Endodermal cell (in vitro differentiated cells): ENCODE measurements at regions not wholly inside any gene's neighbourhood (a gene's known extent, or its start where the extent isn't known, plus 50 kb on each side); places are given as distances from the start of the nearest gene placed in this dataset.

ENCODE experiments used
- DNase-seq: peaks from one replicate; pipeline ENCODE4 v3.0.0-alpha.2; 2017
- H3K27ac ChIP-seq: 2 replicates; pipeline ENCODE4 v1.5.1; 2013; ENCODE audit warnings: mild to moderate bottlenecking, low read depth, low read length, moderate library complexity
- H3K27me3 ChIP-seq: 2 replicates; pipeline ENCODE4 v1.6.1; 2013; ENCODE audit warnings: mild to moderate bottlenecking, low read length, moderate library complexity; ENCODE audit not compliant: insufficient read depth, control insufficient read depth, poor library complexity, severe bottlenecking
- H3K36me3 ChIP-seq: 2 replicates; pipeline ENCODE4 v1.7.0; 2013; ENCODE audit warnings: mild to moderate bottlenecking, low read length, moderate library complexity; ENCODE audit not compliant: control insufficient read depth, insufficient read depth
- H3K4me1 ChIP-seq: one replicate; pipeline ENCODE4 v1.7.0; 2013; ENCODE audit warnings: low read length; ENCODE audit not compliant: control insufficient read depth, insufficient read depth
- H3K4me3 ChIP-seq: 2 replicates; pipeline ENCODE4 v1.5.1; 2013; ENCODE audit warnings: mild to moderate bottlenecking, low read length, moderate library complexity
- H3K9ac ChIP-seq: 2 replicates; pipeline ENCODE4 v1.6.1; 2013; ENCODE audit warnings: mild to moderate bottlenecking, low read length, moderate library complexity; ENCODE audit not compliant: poor library complexity, severe bottlenecking; ENCODE audit errors: extremely low read depth
- H3K9me3 ChIP-seq: 2 replicates; pipeline ENCODE4 v1.6.1; 2013; ENCODE audit warnings: mild to moderate bottlenecking, low read length, moderate library complexity; ENCODE audit not compliant: control insufficient read depth
- H3K27ac Mint-ChIP-seq: 2 replicates; pipeline ENCODE4 v1.8.0; 2020; ENCODE audit warnings: mixed read lengths
- H3K27me3 Mint-ChIP-seq: 2 replicates; pipeline ENCODE4 v1.8.0; 2021; ENCODE audit warnings: mild to moderate bottlenecking, mixed read lengths; ENCODE audit not compliant: insufficient read depth
- H3K36me3 Mint-ChIP-seq: 2 replicates; pipeline ENCODE4 v1.8.0; 2020; ENCODE audit warnings: low read depth, mixed read lengths
- H3K4me1 Mint-ChIP-seq: 2 replicates; pipeline ENCODE4 v1.8.0; 2020; ENCODE audit warnings: mixed read lengths
- H3K4me3 Mint-ChIP-seq: 2 replicates; pipeline ENCODE4 v1.8.0; 2020; ENCODE audit warnings: mild to moderate bottlenecking, moderate library complexity, mixed read lengths
- H3K9me3 Mint-ChIP-seq: 2 replicates; pipeline ENCODE4 v1.8.0; 2020; ENCODE audit warnings: mild to moderate bottlenecking, mixed read lengths
- WGBS, 2 experiments: methylation state at CpG; one replicate each; pipeline versions ENCODE4 v1.1.5 to v1.1.7; 2013; ENCODE audit warnings: missing lambda C conversion rate in 2 of 2, mixed read lengths in 1 of 2; ENCODE audit not compliant: insufficient coverage in 1 of 2, insufficient read length in 1 of 2; 5-methylcytosine and 5-hydroxymethylcytosine counted together
- TF ChIP-seq, protein P1 (sequence below): fragments of 200-600 bp; sonication (generic); conservative IDR thresholded peaks from 2 replicates; pipeline ENCODE4 v1.5.0; 2021; ENCODE audit warnings: antibody characterized with exemption, mild to moderate bottlenecking

DNA sequence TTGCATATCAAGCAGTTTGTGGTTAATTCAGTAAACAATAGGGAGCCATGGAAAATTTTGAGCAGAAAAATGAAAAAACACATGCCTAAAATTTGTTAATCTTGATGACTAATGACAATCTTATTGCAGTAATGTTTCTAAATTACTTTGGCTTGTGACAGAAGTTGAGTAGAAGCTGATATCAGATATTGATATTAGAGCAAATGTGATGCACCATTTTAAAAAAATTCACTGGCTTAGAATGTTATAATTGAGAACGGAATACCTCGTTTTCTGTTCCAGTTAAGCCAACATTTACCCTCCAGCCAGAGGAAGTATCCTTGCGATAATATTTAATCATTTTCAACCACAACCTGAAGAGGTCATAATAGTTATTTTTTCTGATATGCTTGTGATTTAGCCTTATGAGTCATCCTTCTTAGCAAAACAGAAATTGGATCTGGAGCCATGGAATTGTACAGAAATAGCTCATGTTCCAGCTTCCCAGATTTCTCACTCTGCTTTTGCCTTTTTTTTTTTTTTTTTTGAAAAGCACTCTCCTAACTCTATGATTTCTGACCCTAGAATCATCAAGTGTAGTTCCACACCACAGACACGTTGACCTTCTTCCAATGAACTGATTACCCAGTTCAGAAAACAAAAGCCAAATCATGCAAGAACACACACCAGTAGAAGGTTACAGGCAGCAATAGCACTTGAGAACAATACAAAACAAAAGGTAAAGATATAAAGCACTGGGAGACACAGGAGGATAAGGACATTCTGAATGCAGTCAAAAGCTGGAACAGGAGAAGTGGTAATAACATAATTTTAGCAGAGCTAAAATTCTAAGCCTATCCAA is 96.8 kb upstream of the PHYHIPL start:
- Mint-ChIP-seq H3K27ac (no peak overlapping the region), H3K4me3 (no peak overlapping the region), H3K4me1 (peaks cover 13% of the 10 kb centered on the region), H3K36me3 (no peaks in the 10 kb centered on the region), H3K27me3 (no peaks in the 10 kb centered on the region), H3K9me3 (no peaks in the 10 kb centered on the region)
- no peaks in the 10 kb centered on the region for H3K27me3 ChIP-seq
- peaks cover 4% of the 10 kb centered on the region for H3K4me1 ChIP-seq
- no peak for DNase-seq
- no peak overlapping the region for H3K4me3 ChIP-seq
- WGBS, 2 experiments = 89% methylated on average over 4 of the region's 4 CpGs; no CpG with 5 or more reads in 1 of the 2 experiments
- H3K27ac ChIP-seq = no peak overlapping the region
- H3K9ac ChIP-seq = no peak overlapping the region
- no peaks in the 10 kb centered on the region for H3K36me3 ChIP-seq
- H3K9me3 ChIP-seq = no peaks in the 10 kb centered on the region
- TF ChIP-seq, protein P1, sequence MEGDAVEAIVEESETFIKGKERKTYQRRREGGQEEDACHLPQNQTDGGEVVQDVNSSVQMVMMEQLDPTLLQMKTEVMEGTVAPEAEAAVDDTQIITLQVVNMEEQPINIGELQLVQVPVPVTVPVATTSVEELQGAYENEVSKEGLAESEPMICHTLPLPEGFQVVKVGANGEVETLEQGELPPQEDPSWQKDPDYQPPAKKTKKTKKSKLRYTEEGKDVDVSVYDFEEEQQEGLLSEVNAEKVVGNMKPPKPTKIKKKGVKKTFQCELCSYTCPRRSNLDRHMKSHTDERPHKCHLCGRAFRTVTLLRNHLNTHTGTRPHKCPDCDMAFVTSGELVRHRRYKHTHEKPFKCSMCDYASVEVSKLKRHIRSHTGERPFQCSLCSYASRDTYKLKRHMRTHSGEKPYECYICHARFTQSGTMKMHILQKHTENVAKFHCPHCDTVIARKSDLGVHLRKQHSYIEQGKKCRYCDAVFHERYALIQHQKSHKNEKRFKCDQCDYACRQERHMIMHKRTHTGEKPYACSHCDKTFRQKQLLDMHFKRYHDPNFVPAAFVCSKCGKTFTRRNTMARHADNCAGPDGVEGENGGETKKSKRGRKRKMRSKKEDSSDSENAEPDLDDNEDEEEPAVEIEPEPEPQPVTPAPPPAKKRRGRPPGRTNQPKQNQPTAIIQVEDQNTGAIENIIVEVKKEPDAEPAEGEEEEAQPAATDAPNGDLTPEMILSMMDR = no peak

DNA sequence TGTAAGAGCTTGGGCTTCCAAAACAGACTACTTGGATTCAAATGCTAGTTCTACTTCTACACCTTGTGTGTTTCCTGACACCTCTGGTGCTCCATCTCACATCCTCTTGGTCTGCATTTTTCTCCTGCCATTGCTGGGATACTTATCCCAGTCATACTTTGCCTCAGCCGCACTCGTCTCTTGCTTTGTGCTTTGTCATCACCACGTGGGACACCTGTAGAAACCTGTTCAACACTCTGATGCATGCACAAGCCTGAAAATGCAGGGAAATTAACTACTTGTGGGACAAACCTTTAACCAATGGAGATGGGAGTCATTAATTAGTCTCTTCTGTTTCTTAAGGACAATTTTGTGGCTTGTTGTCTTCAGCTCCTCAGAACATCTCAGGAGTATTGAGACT is 94.2 kb upstream of the PHYHIPL start:
- H3K4me1 Mint-ChIP-seq = peaks cover 13% of the 10 kb centered on the region
- Histone ChIP-seq H3K36me3 (no peaks in the 10 kb centered on the region), H3K27me3 (no peaks in the 10 kb centered on the region), H3K4me1 (peaks cover 8% of the 10 kb centered on the region), H3K4me3 (no peak overlapping the region), H3K9me3 (no peaks in the 10 kb centered on the region), H3K27ac (no peak overlapping the region), H3K9ac (no peak overlapping the region)
- TF ChIP-seq, protein P1 = no peak
- no peaks in the 10 kb centered on the region for H3K36me3 Mint-ChIP-seq
- no peaks in the 10 kb centered on the region for H3K9me3 Mint-ChIP-seq
- H3K27me3 Mint-ChIP-seq = no peaks in the 10 kb centered on the region
- no peak overlapping the region for H3K4me3 Mint-ChIP-seq
- DNase-seq = no peak
- 87 to 95% methylated on average over 3 of the region's 3 CpGs for WGBS, 2 experiments
- no peak overlapping the region for H3K27ac Mint-ChIP-seq

- Mint-ChIP-seq H3K9me3 (no peaks in the 10 kb centered on the region), H3K27ac (no peak overlapping the region), H3K27me3 (no peaks in the 10 kb centered on the region), H3K4me3 (no peak overlapping the region), H3K36me3 (no peaks in the 10 kb centered on the region), H3K4me1 (peaks cover 10% of the 10 kb centered on the region)
- Histone ChIP-seq H3K4me1 (peaks cover 8% of the 10 kb centered on the region), H3K4me3 (no peak overlapping the region), H3K36me3 (no peaks in the 10 kb centered on the region), H3K9ac (no peak overlapping the region), H3K27ac (no peak overlapping the region), H3K27me3 (no peaks in the 10 kb centered on the region), H3K9me3 (no peaks in the 10 kb centered on the region)
- TF ChIP-seq, protein P1 = no peak
- DNase-seq = no peak
Measured at GRCh38 chr10:59085054-59085453, 91.4 kb upstream of the PHYHIPL start.
